SK-N-SH (cell line): ENCODE measurements at regions not wholly inside any gene's neighbourhood (a gene's known extent, or its start where the extent isn't known, plus 50 kb on each side); places are given as distances from the start of the nearest gene placed in this dataset.
A peak's percentile ranks its signal among the peaks of the same experiment; 100 is the strongest.

Experiments
- CTCF ChIA-PET: fragments of 300-600, 350-600 bp; formaldehyde crosslinking; extraction: SDS; loops from one replicate; lab custom pipeline; 2021; lab: Yijun Ruan, JAX
- POLR2A ChIA-PET: fragments of 350-600 bp; sonication (Branson Sonifier 250); formaldehyde crosslinking; extraction: SDS; loops from one replicate; lab custom pipeline; 2020; ENCODE audit warnings: antibody characterized with exemption, inconsistent platforms; lab: Yijun Ruan, JAX
- DNase-seq: peaks from one replicate; pipeline ENCODE4 v3.0.0; 2012
- H2AFZ ChIP-seq: fragments of 200-600 bp; sonication (generic); 2 replicates; pipeline ENCODE4 v1.8.1; 2016; ENCODE audit warnings: antibody characterized with exemption, mild to moderate bottlenecking, low read depth
- H3F3A ChIP-seq: fragments of 200-600 bp; sonication (generic); replicated peaks from 2 replicates; pipeline ENCODE3; 2016; ENCODE audit warnings: antibody characterized with exemption, mild to moderate bottlenecking; ENCODE audit not compliant: insufficient read depth
- H3K27ac ChIP-seq, 2 experiments: fragments of 200-500 bp in 1 of 2; fragments of 200-600 bp in 1 of 2; sonication (Bioruptor generic) in 1 of 2; sonication (generic), shearing (Covaris generic) in 1 of 2; 2 replicates each; pipeline versions ENCODE4 v1.5.1 to v1.6.1; 2014 to 2016; ENCODE audit warnings: low read depth in 2 of 2, inconsistent platforms in 1 of 2, low read length in 1 of 2, mild to moderate bottlenecking in 1 of 2, mixed read lengths in 1 of 2
- H3K27me3 ChIP-seq: fragments of 200-600 bp; sonication (generic), shearing (Covaris generic); 2 replicates; pipeline ENCODE4 v1.6.1; 2016; ENCODE audit warnings: mixed run types; ENCODE audit not compliant: insufficient read depth
- H3K36me3 ChIP-seq, 2 experiments: fragments of 200-500 bp in 1 of 2; fragments of 200-600 bp in 1 of 2; sonication (Bioruptor generic) in 1 of 2; sonication (generic) in 1 of 2; replicated peaks in 1 of 2; 2 replicates each; pipeline versions ENCODE3 to v1.5.1; 2014 to 2016; ENCODE audit warnings: low read length in 1 of 2, mild to moderate bottlenecking in 1 of 2; ENCODE audit not compliant: insufficient read depth in 2 of 2, control insufficient read depth in 1 of 2
- H3K4me1 ChIP-seq, 2 experiments: fragments of 200-500 bp in 1 of 2; fragments of 200-600 bp in 1 of 2; sonication (Bioruptor generic) in 1 of 2; sonication (generic), shearing (Covaris generic) in 1 of 2; 2 replicates each; pipeline versions ENCODE4 v1.5.1 to v1.6.1; 2014 to 2016; ENCODE audit warnings: low read depth in 1 of 2, low read length in 1 of 2, mixed run types in 1 of 2; ENCODE audit not compliant: insufficient read depth in 2 of 2, control insufficient read depth in 1 of 2
- H3K4me2 ChIP-seq: fragments of 200-600 bp; sonication (generic), shearing (Covaris generic); 2 replicates; pipeline ENCODE4 v1.6.1; 2017; ENCODE audit warnings: mixed run types
- H3K4me3 ChIP-seq, 2 experiments: fragments of 200-500 bp in 1 of 2; fragments of 200-600 bp in 1 of 2; sonication (Bioruptor generic) in 1 of 2; sonication (generic), shearing (Covaris generic) in 1 of 2; 2 replicates each; pipeline versions ENCODE4 v1.5.1 to v1.8.1; 2014 to 2016; ENCODE audit warnings: low read depth in 2 of 2, inconsistent platforms in 1 of 2, low read length in 1 of 2, mild to moderate bottlenecking in 1 of 2, mixed read lengths in 1 of 2, moderate library complexity in 1 of 2
- H3K79me2 ChIP-seq: fragments of 200-600 bp; sonication (generic); 2 replicates; pipeline ENCODE4 v1.8.1; 2017; ENCODE audit warnings: mild to moderate bottlenecking; ENCODE audit not compliant: insufficient read depth
- H3K9ac ChIP-seq: fragments of 200-600 bp; sonication (generic); 2 replicates; pipeline ENCODE4 v1.6.1; 2017; ENCODE audit warnings: mixed run types
- H3K9me2 ChIP-seq: fragments of 200-600 bp; sonication (generic); 2 replicates; pipeline ENCODE4 v1.6.1; 2017; ENCODE audit warnings: mixed run types
- H3K9me3 ChIP-seq: fragments of 200-600 bp; sonication (generic); 2 replicates; pipeline ENCODE4 v1.6.1; 2017; ENCODE audit warnings: mixed run types, mild to moderate bottlenecking, moderate library complexity
- H4K20me1 ChIP-seq: fragments of 200-600 bp; sonication (generic); 2 replicates; pipeline ENCODE4 v1.6.1; 2017; ENCODE audit warnings: mild to moderate bottlenecking, mixed run types; ENCODE audit not compliant: insufficient read depth
- CHD2 ChIP-seq: fragments of 150-350 bp; IDR thresholded peaks from 2 replicates; pipeline ENCODE4 v1.6.1; 2018; ENCODE audit warnings: low read length; ENCODE audit not compliant: partially characterized antibody
- FOSL2 ChIP-seq: IDR thresholded peaks from 2 replicates; pipeline ENCODE4 v1.4.0; 2012; ENCODE audit warnings: low read depth, mild to moderate bottlenecking, moderate library complexity, borderline replicate concordance
- FOXJ3 ChIP-seq: sonication (generic); formaldehyde crosslinking; IDR thresholded peaks from 2 replicates; pipeline ENCODE4 v1.5.1; 2020; ENCODE audit warnings: mild to moderate bottlenecking, missing genetic modification reagents
- GATA2 ChIP-seq: sonication (generic); formaldehyde crosslinking; IDR thresholded peaks from 2 replicates; pipeline ENCODE4 v1.5.0; 2020; ENCODE audit warnings: mild to moderate bottlenecking, missing genetic modification reagents
- JUND ChIP-seq: IDR thresholded peaks from 2 replicates; pipeline ENCODE4 v1.4.0; 2012
- MEF2A ChIP-seq: IDR thresholded peaks from 2 replicates; pipeline ENCODE4 v1.4.0; 2012; ENCODE audit warnings: low read depth, borderline replicate concordance
- POLR2AphosphoS5 ChIP-seq: IDR thresholded peaks from 2 replicates; pipeline ENCODE4 v1.6.1; 2012; ENCODE audit warnings: low read depth, low read length
- RCOR1 ChIP-seq: fragments of 150-350 bp; IDR thresholded peaks from 2 replicates; pipeline ENCODE4 v1.6.1; 2017; ENCODE audit warnings: antibody characterized with exemption, low read length
- SMC3 ChIP-seq: IDR thresholded peaks from 2 replicates; pipeline ENCODE4 v1.6.1; 2012; ENCODE audit warnings: low read depth, low read length, improper control_type of control experiment
- TAF1 ChIP-seq: IDR thresholded peaks from 2 replicates; pipeline ENCODE4 v1.6.1; 2012; ENCODE audit warnings: low read depth, mild to moderate bottlenecking, low read length, moderate library complexity, borderline replicate concordance
- TCF12 ChIP-seq: IDR thresholded peaks from 2 replicates; pipeline ENCODE4 v1.4.0; 2012
- YY1 ChIP-seq: IDR thresholded peaks from 2 replicates; pipeline ENCODE4 v1.4.0; 2012; ENCODE audit warnings: low read depth, mild to moderate bottlenecking
- ZBTB33 ChIP-seq: IDR thresholded peaks from 2 replicates; pipeline ENCODE4 v1.4.0; 2012; ENCODE audit warnings: low read depth, borderline replicate concordance
- WGBS: methylation state at CpG from one replicate; pipeline ENCODE4 v1.1.6; 2017; ENCODE audit warnings: low lambda C conversion rate; 5-methylcytosine and 5-hydroxymethylcytosine counted together
- TF ChIP-seq, protein P1 (sequence below): fragments of 150-350 bp; IDR thresholded peaks from 2 replicates; pipeline ENCODE4 v1.6.1; 2016; ENCODE audit warnings: mild to moderate bottlenecking, low read depth, low read length
- TF ChIP-seq, protein P2 (sequence below): IDR thresholded peaks from 2 replicates; pipeline ENCODE4 v1.4.0; 2012; ENCODE audit warnings: low read depth, borderline replicate concordance
- TF ChIP-seq, protein P3 (sequence below): IDR thresholded peaks from 2 replicates; pipeline ENCODE4; 2012
- TF ChIP-seq, protein P4 (sequence below): fragments of 150-350 bp; IDR thresholded peaks from 2 replicates; pipeline ENCODE4 v1.6.1; 2017; ENCODE audit warnings: antibody characterized with exemption, low read length, low read depth, borderline replicate concordance

- CTCF ChIA-PET: interaction anchor here (0.6 to 2.3 kb wide), 14 partner anchors 9 to 471 kb away, joined by 3 to 11 read pairs (median 4); partner anchors contain the start of gene CENPS
- Histone ChIP-seq H3K9me2 (no peaks in the 10 kb centered on the region), H4K20me1 (no peaks in the 10 kb centered on the region), H3K79me2 (no peaks in the 10 kb centered on the region), H3K27ac (peak overlapping the region in 1 of 2 experiments; percentile 64; a peak in 2 of 4 replicates), H3K9ac (no peak overlapping the region)
- TF ChIP-seq SMC3: no peak
- peak; percentile 31; the same call in 1 of the 2 replicates for TF ChIP-seq FOXJ3 (CRISPR knock-in tag)
- TF ChIP-seq, all 33 proteins: peak for 1
- H3K36me3 ChIP-seq: no peaks in the 10 kb centered on the region
- H3K4me3 ChIP-seq: no peak overlapping the region
- no peaks in the 10 kb centered on the region for H3F3A ChIP-seq
- POLR2A ChIA-PET: interaction anchor here (1.2 to 1.4 kb wide), 2 partner anchors 11 to 43 kb away, joined by 4 to 6 read pairs; no protein-coding TSS in a partner anchor
- H3K4me1 ChIP-seq: peaks cover 0 to 61% of the 10 kb centered on the region in 2 experiments; a peak in 1 of 4 replicates
- DNase-seq: peak; percentile 70
- H3K4me2 ChIP-seq: no peak overlapping the region
- peak overlapping the region; percentile 74; the same call in 1 of the 2 replicates for H2AFZ ChIP-seq
- no peaks in the 10 kb centered on the region for H3K27me3 ChIP-seq
- WGBS: 43% methylated on average over 15 of the region's 29 CpGs
- H3K9me3 ChIP-seq: no peaks in the 10 kb centered on the region
Observed at GRCh38 chr1:10901091-10901890, 104.8 kb upstream of the CASZ1 start.

DNA sequence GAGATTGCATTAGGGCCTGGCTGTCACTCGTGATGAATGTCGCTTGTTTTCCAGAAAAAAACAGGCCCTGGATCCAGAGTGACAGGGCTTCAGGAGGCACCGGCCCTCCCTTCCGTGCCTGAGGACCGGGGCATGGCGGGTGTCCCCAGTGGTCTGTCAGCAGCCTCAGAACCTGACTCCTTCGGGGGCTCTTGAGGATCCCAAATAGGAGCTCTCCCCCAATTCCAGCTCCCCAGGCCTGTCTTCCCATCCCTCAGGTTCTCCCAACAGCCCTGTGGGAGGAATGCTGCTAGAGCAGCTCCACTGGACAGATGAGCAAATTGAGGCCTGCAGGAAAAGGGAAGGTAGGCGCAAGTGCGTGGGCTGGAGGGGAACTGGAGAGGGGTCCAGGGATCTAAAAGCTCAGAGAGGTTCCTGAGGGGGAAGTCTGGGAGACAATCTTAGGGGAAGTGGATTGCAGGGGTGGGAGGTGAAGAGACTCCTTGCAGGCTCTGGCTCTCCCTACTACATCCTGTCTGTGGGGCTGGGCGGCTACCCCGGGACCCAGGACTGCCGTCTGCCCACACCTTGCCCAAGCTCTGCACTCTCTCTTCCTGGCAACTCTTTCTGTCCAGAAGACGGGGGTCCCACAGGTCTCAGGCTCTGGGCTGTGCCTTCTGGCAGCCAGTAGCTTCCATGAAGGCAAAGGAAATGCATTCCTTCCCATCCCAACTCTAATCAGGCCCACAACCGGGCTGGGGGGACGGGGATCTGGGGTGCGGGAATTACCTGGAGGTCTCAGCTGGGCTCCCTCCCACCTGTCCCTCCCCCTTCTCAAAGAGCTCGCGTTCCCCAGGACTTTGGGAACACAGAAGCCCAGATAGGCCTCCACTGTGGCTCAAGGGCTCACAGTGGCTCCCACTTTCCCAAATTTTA, 105.7 kb upstream of the CASZ1 start:
- no peaks in the 10 kb centered on the region for H3K27me3 ChIP-seq
- no peaks in the 10 kb centered on the region for H3F3A ChIP-seq
- no peaks in the 10 kb centered on the region for H3K9me3 ChIP-seq
- ChIA-PET CTCF (interaction anchor here (0.6 to 2.3 kb wide), 5 partner anchors 35 to 472 kb away, joined by 3 to 6 read pairs (median 4); partner anchors contain the start of gene CENPS), POLR2A (interaction anchor here (1.2 kb wide), 1 partner anchor 42 kb away, joined by 3 read pairs; no protein-coding TSS in a partner anchor)
- 81% methylated on average over 9 of the region's 18 CpGs for WGBS
- H3K9me2 ChIP-seq: no peaks in the 10 kb centered on the region
- H3K4me2 ChIP-seq: no peak overlapping the region
- no peak overlapping the region for H3K9ac ChIP-seq
- no peak overlapping the region for H3K4me3 ChIP-seq
- peak overlapping the region in 1 of 2 experiments; percentile 64; a peak in 2 of 4 replicates for H3K27ac ChIP-seq
- 0 out of 2 replicates have a peak overlapping the region, but pooled peaks have one; percentile 74 for H2AFZ ChIP-seq
- no peak for DNase-seq
- H3K4me1 ChIP-seq: peaks cover 0 to 69% of the 10 kb centered on the region in 2 experiments; a peak in 1 of 4 replicates
- no peaks in the 10 kb centered on the region for H3K36me3 ChIP-seq
- no peaks in the 10 kb centered on the region for H4K20me1 ChIP-seq
- no peaks in the 10 kb centered on the region for H3K79me2 ChIP-seq
- no peak for TF ChIP-seq TAF1
- peak; percentile 18 for TF ChIP-seq CHD2
- TF ChIP-seq TCF12: no peak
- TF ChIP-seq ZBTB33: no peak
- TF ChIP-seq FOSL2: no peak
- TF ChIP-seq, protein P1, sequence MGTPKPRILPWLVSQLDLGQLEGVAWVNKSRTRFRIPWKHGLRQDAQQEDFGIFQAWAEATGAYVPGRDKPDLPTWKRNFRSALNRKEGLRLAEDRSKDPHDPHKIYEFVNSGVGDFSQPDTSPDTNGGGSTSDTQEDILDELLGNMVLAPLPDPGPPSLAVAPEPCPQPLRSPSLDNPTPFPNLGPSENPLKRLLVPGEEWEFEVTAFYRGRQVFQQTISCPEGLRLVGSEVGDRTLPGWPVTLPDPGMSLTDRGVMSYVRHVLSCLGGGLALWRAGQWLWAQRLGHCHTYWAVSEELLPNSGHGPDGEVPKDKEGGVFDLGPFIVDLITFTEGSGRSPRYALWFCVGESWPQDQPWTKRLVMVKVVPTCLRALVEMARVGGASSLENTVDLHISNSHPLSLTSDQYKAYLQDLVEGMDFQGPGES: no peak
- TF ChIP-seq GATA2 (CRISPR knock-in tag): no peak
- TF ChIP-seq, protein P2, sequence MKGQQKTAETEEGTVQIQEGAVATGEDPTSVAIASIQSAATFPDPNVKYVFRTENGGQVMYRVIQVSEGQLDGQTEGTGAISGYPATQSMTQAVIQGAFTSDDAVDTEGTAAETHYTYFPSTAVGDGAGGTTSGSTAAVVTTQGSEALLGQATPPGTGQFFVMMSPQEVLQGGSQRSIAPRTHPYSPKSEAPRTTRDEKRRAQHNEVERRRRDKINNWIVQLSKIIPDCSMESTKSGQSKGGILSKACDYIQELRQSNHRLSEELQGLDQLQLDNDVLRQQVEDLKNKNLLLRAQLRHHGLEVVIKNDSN: no peak
- TF ChIP-seq RCOR1: no peak
- TF ChIP-seq JUND: no peak
- TF ChIP-seq, protein P3, sequence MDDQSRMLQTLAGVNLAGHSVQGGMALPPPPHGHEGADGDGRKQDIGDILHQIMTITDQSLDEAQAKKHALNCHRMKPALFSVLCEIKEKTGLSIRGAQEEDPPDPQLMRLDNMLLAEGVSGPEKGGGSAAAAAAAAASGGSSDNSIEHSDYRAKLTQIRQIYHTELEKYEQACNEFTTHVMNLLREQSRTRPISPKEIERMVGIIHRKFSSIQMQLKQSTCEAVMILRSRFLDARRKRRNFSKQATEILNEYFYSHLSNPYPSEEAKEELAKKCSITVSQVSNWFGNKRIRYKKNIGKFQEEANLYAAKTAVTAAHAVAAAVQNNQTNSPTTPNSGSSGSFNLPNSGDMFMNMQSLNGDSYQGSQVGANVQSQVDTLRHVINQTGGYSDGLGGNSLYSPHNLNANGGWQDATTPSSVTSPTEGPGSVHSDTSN: peak; percentile 19; the same call in 1 of the 2 replicates
- TF ChIP-seq MEF2A: no peak
- no peak for TF ChIP-seq POLR2AphosphoS5
- TF ChIP-seq YY1: no peak
- TF ChIP-seq, protein P4, sequence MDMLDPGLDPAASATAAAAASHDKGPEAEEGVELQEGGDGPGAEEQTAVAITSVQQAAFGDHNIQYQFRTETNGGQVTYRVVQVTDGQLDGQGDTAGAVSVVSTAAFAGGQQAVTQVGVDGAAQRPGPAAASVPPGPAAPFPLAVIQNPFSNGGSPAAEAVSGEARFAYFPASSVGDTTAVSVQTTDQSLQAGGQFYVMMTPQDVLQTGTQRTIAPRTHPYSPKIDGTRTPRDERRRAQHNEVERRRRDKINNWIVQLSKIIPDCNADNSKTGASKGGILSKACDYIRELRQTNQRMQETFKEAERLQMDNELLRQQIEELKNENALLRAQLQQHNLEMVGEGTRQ: no peak
